ENCODE measurements at regions not wholly inside any gene's neighbourhood (a gene's known extent, or its start where the extent isn't known, plus 50 kb on each side); places are given as distances from the start of the nearest gene placed in this dataset.

- no peak for TF ChIP-seq CTCF (IDR thresholded peaks at IDR 0.05; ENCODE audit: unreplicated experiment)
- Mint-ChIP-seq H3K9me3 (ENCODE audit: low read depth) (no peaks in the 10 kb centered on the region), H3K27me3 (no peaks in the 10 kb centered on the region), H3K36me3 (ENCODE audit: insufficient read depth) (no peaks in the 10 kb centered on the region), H3K27ac (no peak overlapping the region), H3K4me3 (ENCODE audit: low read depth) (no peak overlapping the region), H3K4me1 (ENCODE audit: low read depth) (peaks cover 1% of the 10 kb centered on the region)
- DNase-seq (ENCODE audit: low spot score, unreplicated experiment) = no peak
Observed at GRCh38 chr9:26520141-26520540, 372.5 kb downstream of the CAAP1 start.

- Mint-ChIP-seq H3K27ac (no peak overlapping the region), H3K4me1 (ENCODE audit: low read depth) (no peaks in the 10 kb centered on the region), H3K27me3 (no peaks in the 10 kb centered on the region), H3K4me3 (ENCODE audit: low read depth) (no peak overlapping the region), H3K36me3 (ENCODE audit: insufficient read depth) (no peaks in the 10 kb centered on the region), H3K9me3 (ENCODE audit: low read depth) (no peaks in the 10 kb centered on the region)
- DNase-seq (ENCODE audit: low spot score, unreplicated experiment) = no peak
- TF ChIP-seq CTCF (IDR thresholded peaks at IDR 0.05; ENCODE audit: unreplicated experiment) = no peak
Observed at GRCh38 chr9:26516773-26517343, 375.7 kb downstream of the CAAP1 start.

GRCh38 chr9:26513730-26514129, 378.9 kb downstream of the CAAP1 start:
- Mint-ChIP-seq H3K36me3 (ENCODE audit: insufficient read depth) (no peaks in the 10 kb centered on the region), H3K4me3 (ENCODE audit: low read depth) (no peak overlapping the region)

GRCh38 chr9:26510137-26510536, 382.5 kb downstream of the CAAP1 start:
- DNase-seq (ENCODE audit: low spot score, unreplicated experiment) = no peak
- H3K27ac Mint-ChIP-seq = no peak overlapping the region
- no peaks in the 10 kb centered on the region for H3K36me3 Mint-ChIP-seq (ENCODE audit: insufficient read depth)

More at GRCh38 chr9:26513730-26514129, 378.9 kb downstream of the CAAP1 start:
- H3K9me3 Mint-ChIP-seq (ENCODE audit: low read depth) = no peaks in the 10 kb centered on the region
- no peaks in the 10 kb centered on the region for H3K4me1 Mint-ChIP-seq (ENCODE audit: low read depth)
- no peak overlapping the region for H3K27ac Mint-ChIP-seq
- H3K27me3 Mint-ChIP-seq = no peaks in the 10 kb centered on the region
- TF ChIP-seq CTCF (IDR thresholded peaks at IDR 0.05; ENCODE audit: unreplicated experiment) = no peak
- DNase-seq (ENCODE audit: low spot score, unreplicated experiment) = no peak

GRCh38 chr9:26508897-26509296, 383.7 kb downstream of the CAAP1 start:
- H3K4me1 Mint-ChIP-seq (ENCODE audit: low read depth) = no peaks in the 10 kb centered on the region
- no peak overlapping the region for H3K4me3 Mint-ChIP-seq (ENCODE audit: low read depth)
- H3K36me3 Mint-ChIP-seq (ENCODE audit: insufficient read depth) = no peaks in the 10 kb centered on the region
- TF ChIP-seq CTCF (IDR thresholded peaks at IDR 0.05; ENCODE audit: unreplicated experiment) = no peak
- H3K27ac Mint-ChIP-seq = no peak overlapping the region
- no peaks in the 10 kb centered on the region for H3K9me3 Mint-ChIP-seq (ENCODE audit: low read depth)
- no peak for DNase-seq (ENCODE audit: low spot score, unreplicated experiment)
- H3K27me3 Mint-ChIP-seq = peaks cover 9% of the 10 kb centered on the region

More at GRCh38 chr9:26510137-26510536, 382.5 kb downstream of the CAAP1 start:
- H3K27me3 Mint-ChIP-seq = peaks cover 9% of the 10 kb centered on the region
- H3K4me1 Mint-ChIP-seq (ENCODE audit: low read depth) = no peaks in the 10 kb centered on the region
- no peaks in the 10 kb centered on the region for H3K9me3 Mint-ChIP-seq (ENCODE audit: low read depth)
- no peak for TF ChIP-seq CTCF (IDR thresholded peaks at IDR 0.05; ENCODE audit: unreplicated experiment)
- H3K4me3 Mint-ChIP-seq (ENCODE audit: low read depth) = no peak overlapping the region
